ENCODE measurements at regions not wholly inside any gene's neighbourhood (a gene's known extent, or its start where the extent isn't known, plus 50 kb on each side); places are given as distances from the start of the nearest gene placed in this dataset.

DNA sequence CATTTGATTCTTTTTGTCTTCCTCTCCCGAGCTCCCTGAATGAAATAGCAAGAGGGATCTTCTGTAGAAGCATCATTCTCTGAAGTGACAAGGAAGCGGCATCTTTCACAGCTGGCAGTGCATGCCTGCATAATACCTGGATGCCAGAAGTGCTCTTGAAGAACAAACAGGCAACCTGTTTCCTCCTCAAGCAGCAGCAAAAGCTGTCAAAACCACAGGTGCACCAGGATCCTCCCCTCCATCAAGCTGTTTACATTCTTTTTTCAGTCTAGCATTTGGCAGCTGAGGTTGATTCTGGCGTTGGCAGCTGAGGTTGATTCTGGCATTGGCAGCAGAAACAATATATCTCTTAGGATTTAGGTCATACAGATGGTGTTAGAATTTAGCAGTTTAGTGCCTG lies 979.0 kb downstream of the TUSC7 start:
- Histone ChIP-seq H3K9me3 (ENCODE audit: low read depth) (no peaks in the 10 kb centered on the region), H3K36me3 (no peaks in the 10 kb centered on the region), H3K4me1 (ENCODE audit: low read depth) (peaks cover 5% of the 10 kb centered on the region), H3K4me3 (no peak overlapping the region), H3K27ac (no peak overlapping the region), H3K27me3 (no peaks in the 10 kb centered on the region)
- no peak for DNase-seq (ENCODE audit: low read depth in 1 of 2, low spot score in 1 of 2)
- TF ChIP-seq, protein P1, sequence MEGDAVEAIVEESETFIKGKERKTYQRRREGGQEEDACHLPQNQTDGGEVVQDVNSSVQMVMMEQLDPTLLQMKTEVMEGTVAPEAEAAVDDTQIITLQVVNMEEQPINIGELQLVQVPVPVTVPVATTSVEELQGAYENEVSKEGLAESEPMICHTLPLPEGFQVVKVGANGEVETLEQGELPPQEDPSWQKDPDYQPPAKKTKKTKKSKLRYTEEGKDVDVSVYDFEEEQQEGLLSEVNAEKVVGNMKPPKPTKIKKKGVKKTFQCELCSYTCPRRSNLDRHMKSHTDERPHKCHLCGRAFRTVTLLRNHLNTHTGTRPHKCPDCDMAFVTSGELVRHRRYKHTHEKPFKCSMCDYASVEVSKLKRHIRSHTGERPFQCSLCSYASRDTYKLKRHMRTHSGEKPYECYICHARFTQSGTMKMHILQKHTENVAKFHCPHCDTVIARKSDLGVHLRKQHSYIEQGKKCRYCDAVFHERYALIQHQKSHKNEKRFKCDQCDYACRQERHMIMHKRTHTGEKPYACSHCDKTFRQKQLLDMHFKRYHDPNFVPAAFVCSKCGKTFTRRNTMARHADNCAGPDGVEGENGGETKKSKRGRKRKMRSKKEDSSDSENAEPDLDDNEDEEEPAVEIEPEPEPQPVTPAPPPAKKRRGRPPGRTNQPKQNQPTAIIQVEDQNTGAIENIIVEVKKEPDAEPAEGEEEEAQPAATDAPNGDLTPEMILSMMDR (IDR thresholded peaks at IDR 0.05; ENCODE audit: low read depth, low read length), result no peak

DNA sequence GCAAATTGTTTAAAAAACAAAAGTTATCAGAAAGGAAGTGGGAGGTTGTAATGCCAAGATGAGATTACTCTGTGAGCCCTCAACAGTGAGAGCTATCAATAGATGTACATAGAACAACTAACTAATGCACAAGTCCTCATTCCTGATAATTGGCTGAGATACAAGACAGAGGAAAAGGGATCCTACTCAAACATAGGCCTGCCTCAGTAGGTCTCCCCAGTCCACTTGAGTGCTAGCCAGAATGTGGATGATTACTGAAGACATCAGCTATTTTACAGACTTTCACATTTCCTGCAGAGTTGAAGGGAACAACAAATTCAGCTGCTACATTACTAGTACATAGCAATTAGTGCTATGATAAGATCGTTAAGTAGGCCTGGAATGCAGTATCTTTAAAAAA lies 981.9 kb downstream of the TUSC7 start:
- Histone ChIP-seq H3K27ac (no peak overlapping the region), H3K27me3 (no peaks in the 10 kb centered on the region)
- TF ChIP-seq, protein P1 (IDR thresholded peaks at IDR 0.05; ENCODE audit: low read depth, low read length), result no peak

DNA sequence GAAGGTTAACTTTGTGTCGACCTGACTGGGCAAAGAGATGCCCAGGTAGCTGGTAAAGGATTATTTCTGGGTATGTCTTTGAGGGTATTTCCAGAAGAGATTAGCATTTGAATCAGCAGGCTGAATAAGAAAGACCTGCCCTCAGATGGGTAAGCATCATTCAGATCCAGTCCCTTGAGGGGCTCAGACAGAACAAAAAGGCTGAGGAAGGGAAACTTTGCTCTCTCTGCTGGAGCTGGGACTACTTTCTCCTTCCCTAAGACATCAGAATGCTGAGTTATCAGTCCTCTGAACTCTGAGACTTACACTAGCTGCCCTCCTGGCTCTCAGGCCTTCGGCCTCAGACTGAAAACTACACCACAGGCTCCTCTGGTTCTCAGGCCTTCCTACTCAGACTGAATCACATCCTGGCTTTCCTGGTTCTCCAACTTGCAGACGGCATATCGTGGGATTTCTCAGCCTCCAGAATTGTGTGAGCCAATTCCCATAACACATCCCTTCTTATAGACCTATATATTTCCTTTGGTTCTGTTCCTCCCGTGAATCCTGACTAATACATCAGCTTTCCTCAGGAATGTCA lies 982.9 kb downstream of the TUSC7 start:
- Histone ChIP-seq H3K27ac (no peak overlapping the region), H3K4me1 (ENCODE audit: low read depth) (peaks cover 26% of the 10 kb centered on the region), H3K9me3 (ENCODE audit: low read depth) (no peaks in the 10 kb centered on the region), H3K27me3 (no peaks in the 10 kb centered on the region), H3K36me3 (no peaks in the 10 kb centered on the region), H3K4me3 (no peak overlapping the region)
- DNase-seq (ENCODE audit: low read depth in 1 of 2, low spot score in 1 of 2), result peak in 1 of 2 donors; percentile 22
- TF ChIP-seq, protein P1 (IDR thresholded peaks at IDR 0.05; ENCODE audit: low read depth, low read length), result no peak

More for the DNA sequence above, 981.9 kb downstream of the TUSC7 start:
- H3K36me3 ChIP-seq, result no peaks in the 10 kb centered on the region
- H3K9me3 ChIP-seq (ENCODE audit: low read depth), result no peaks in the 10 kb centered on the region
- H3K4me3 ChIP-seq, result no peak overlapping the region
- no peak for DNase-seq (ENCODE audit: low read depth in 1 of 2, low spot score in 1 of 2)
- peaks cover 17% of the 10 kb centered on the region for H3K4me1 ChIP-seq (ENCODE audit: low read depth)

DNA sequence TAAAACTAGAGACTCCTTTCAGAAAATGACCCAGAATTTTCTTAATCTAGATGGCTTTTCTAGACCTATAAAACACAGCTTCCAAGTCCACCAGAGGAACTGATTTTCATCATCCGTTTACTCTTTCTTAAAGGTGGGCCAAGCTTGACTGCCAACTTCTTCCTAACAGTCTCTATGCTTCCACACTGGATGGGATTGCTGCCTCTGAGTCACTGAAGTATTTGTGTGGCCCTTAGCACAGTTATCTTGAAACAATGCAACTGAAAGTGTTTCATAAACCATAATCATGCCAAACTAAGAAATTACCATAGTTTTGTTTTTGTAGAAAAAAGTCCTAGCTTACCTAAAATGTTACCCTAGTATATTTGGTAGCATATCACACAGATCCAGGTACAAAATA lies 985.7 kb downstream of the TUSC7 start:
- peaks cover 26% of the 10 kb centered on the region for H3K4me1 ChIP-seq (ENCODE audit: low read depth)
- H3K9me3 ChIP-seq (ENCODE audit: low read depth), result no peaks in the 10 kb centered on the region
- DNase-seq (ENCODE audit: low read depth in 1 of 2, low spot score in 1 of 2), result peak in 1 of 2 donors; percentile 32
- no peak overlapping the region for H3K27ac ChIP-seq
- H3K36me3 ChIP-seq, result no peaks in the 10 kb centered on the region
- no peaks in the 10 kb centered on the region for H3K27me3 ChIP-seq
- H3K4me3 ChIP-seq, result no peak overlapping the region
- TF ChIP-seq, protein P1 (IDR thresholded peaks at IDR 0.05; ENCODE audit: low read depth, low read length), result no peak

DNA sequence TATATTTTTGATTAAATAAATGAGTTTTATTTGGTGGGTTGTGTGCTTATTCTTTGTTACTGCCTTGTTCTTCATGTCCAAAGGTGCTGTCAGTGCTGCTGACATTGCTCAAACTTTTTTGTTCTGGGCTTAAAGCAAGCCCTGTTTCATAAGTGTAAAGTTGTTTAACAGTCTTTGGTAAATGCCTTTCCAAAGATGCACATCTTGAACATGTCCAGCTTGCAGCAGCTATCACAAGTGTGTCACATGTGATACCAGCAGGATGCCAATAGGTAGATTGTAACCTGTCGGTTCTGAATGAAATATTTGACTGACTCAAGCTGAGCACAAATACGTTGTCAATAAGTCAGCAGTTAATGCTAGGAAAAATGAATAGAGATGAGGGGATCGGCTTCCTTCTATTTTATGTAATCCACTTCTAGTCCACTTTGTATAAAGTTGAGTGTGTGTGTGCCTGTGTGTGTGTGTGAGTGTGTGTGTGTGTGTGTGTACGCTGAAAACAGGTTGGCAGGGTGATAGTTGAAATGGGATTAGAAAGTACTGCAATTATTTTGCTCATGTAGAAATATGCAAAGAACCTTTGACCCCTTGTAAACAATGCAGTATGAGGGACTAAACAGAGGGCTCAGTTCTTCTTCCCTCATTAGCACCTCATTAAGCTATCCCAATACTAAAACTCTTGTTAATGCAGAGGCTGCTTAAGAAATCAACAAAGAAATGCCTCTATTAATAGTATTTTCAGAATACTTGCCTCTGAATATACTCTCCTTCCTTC lies 986.5 kb downstream of the TUSC7 start:
- no peak for DNase-seq (ENCODE audit: low read depth in 1 of 2, low spot score in 1 of 2)
- Histone ChIP-seq H3K4me1 (ENCODE audit: low read depth) (peaks cover 26% of the 10 kb centered on the region), H3K9me3 (ENCODE audit: low read depth) (no peaks in the 10 kb centered on the region), H3K27me3 (no peaks in the 10 kb centered on the region), H3K27ac (no peak overlapping the region), H3K4me3 (no peak overlapping the region), H3K36me3 (no peaks in the 10 kb centered on the region)
- TF ChIP-seq, protein P1 (IDR thresholded peaks at IDR 0.05; ENCODE audit: low read depth, low read length), result no peak

Measured in cardiac muscle cell (in vitro differentiated cells and primary cell).